Fibroblast of mammary gland (primary cell): ENCODE measurements at regions not wholly inside any gene's neighbourhood (a gene's known extent, or its start where the extent isn't known, plus 50 kb on each side); places are given as distances from the start of the nearest gene placed in this dataset.
A peak's percentile ranks its signal among the peaks of the same experiment; 100 is the strongest.

Experiments
- DNase-seq: peaks from one replicate; pipeline ENCODE4 v3.0.0-alpha.2; 2010; ENCODE audit warnings: low read depth
- H3K4me3 ChIP-seq: 2 replicates; pipeline ENCODE4 v1.5.1; 2011; ENCODE audit warnings: low read depth, mild to moderate bottlenecking, low read length, moderate library complexity; ENCODE audit not compliant: control insufficient read depth
- TF ChIP-seq, protein P1 (sequence below): conservative IDR thresholded peaks from 2 replicates; pipeline ENCODE4 v1.5.1; 2011; ENCODE audit warnings: low read depth, low read length, inconsistent platforms; ENCODE audit not compliant: control insufficient read depth, insufficient read depth

- TF ChIP-seq, protein P1, sequence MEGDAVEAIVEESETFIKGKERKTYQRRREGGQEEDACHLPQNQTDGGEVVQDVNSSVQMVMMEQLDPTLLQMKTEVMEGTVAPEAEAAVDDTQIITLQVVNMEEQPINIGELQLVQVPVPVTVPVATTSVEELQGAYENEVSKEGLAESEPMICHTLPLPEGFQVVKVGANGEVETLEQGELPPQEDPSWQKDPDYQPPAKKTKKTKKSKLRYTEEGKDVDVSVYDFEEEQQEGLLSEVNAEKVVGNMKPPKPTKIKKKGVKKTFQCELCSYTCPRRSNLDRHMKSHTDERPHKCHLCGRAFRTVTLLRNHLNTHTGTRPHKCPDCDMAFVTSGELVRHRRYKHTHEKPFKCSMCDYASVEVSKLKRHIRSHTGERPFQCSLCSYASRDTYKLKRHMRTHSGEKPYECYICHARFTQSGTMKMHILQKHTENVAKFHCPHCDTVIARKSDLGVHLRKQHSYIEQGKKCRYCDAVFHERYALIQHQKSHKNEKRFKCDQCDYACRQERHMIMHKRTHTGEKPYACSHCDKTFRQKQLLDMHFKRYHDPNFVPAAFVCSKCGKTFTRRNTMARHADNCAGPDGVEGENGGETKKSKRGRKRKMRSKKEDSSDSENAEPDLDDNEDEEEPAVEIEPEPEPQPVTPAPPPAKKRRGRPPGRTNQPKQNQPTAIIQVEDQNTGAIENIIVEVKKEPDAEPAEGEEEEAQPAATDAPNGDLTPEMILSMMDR: no peak
- H3K4me3 ChIP-seq: no peak overlapping the region
- DNase-seq: no peak
Observed at GRCh38 chr5:142221091-142221860, 103.5 kb downstream of the SPRY4 start.

- H3K4me3 ChIP-seq: no peak overlapping the region
- DNase-seq: no peak
- TF ChIP-seq, protein P1: no peak
Observed at GRCh38 chr5:142219146-142219545, 105.7 kb downstream of the SPRY4 start.

DNA sequence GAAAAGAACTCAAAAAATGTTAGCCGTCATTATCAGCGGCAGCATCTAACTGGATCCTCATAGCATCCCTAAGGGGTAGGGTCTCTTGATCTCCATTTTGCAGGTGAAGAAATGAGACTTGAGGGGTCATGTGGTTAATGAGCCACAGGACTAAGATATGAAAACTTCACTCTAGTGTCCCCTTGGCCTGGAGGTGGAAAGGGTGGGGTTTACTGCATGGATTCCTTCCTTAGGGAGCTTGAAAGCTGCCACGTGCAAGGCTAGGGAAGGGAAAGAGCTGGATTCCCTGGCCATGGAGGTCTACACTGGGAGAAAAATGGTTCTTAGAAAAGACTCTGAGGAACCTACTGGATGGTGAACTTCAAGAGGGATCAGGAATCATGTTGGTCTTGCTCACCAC is 107.9 kb downstream of the SPRY4 start:
- no peak overlapping the region for H3K4me3 ChIP-seq
- TF ChIP-seq, protein P1: no peak
- no peak for DNase-seq

- peak; percentile 99 for DNase-seq
- H3K4me3 ChIP-seq: peak overlapping the region; percentile 6
- TF ChIP-seq, protein P1: no peak
Observed at GRCh38 chr5:142215915-142216681, 107.5 kb downstream of the NDFIP1 start.

- H3K4me3 ChIP-seq: no peak overlapping the region
- no peak for DNase-seq
- TF ChIP-seq, protein P1: no peak
Observed at GRCh38 chr5:142213077-142213476, 104.5 kb downstream of the NDFIP1 start.

- no peak overlapping the region for H3K4me3 ChIP-seq
- no peak for DNase-seq
- TF ChIP-seq, protein P1: no peak
Observed at GRCh38 chr5:142211918-142212317, 103.3 kb downstream of the NDFIP1 start.
